ENCODE measurements at regions not wholly inside any gene's neighbourhood (a gene's known extent, or its start where the extent isn't known, plus 50 kb on each side); places are given as distances from the start of the nearest gene placed in this dataset.

GRCh38 chr11:10400856-10401255 lies 54.2 kb upstream of the AMPD3 start:
- H3K4me3 ChIP-seq (replicated peaks; ENCODE audit: low read depth, low read length) = no peak overlapping the region
- DNase-seq (ENCODE audit: low read depth) = no peak
- TF ChIP-seq, protein P1, sequence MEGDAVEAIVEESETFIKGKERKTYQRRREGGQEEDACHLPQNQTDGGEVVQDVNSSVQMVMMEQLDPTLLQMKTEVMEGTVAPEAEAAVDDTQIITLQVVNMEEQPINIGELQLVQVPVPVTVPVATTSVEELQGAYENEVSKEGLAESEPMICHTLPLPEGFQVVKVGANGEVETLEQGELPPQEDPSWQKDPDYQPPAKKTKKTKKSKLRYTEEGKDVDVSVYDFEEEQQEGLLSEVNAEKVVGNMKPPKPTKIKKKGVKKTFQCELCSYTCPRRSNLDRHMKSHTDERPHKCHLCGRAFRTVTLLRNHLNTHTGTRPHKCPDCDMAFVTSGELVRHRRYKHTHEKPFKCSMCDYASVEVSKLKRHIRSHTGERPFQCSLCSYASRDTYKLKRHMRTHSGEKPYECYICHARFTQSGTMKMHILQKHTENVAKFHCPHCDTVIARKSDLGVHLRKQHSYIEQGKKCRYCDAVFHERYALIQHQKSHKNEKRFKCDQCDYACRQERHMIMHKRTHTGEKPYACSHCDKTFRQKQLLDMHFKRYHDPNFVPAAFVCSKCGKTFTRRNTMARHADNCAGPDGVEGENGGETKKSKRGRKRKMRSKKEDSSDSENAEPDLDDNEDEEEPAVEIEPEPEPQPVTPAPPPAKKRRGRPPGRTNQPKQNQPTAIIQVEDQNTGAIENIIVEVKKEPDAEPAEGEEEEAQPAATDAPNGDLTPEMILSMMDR (IDR thresholded peaks at IDR 0.05; ENCODE audit: low read length, missing control alignments) = no peak

- no peak for DNase-seq (ENCODE audit: low read depth)
- TF ChIP-seq, protein P1 (IDR thresholded peaks at IDR 0.05; ENCODE audit: low read length, missing control alignments) = no peak
- no peak overlapping the region for H3K4me3 ChIP-seq (replicated peaks; ENCODE audit: low read depth, low read length)
Measured at GRCh38 chr11:10401256-10401655, 53.8 kb upstream of the AMPD3 start.

- no peak for DNase-seq (ENCODE audit: low read depth)
- TF ChIP-seq, protein P1 (IDR thresholded peaks at IDR 0.05; ENCODE audit: low read length, missing control alignments) = no peak
- H3K4me3 ChIP-seq (replicated peaks; ENCODE audit: low read depth, low read length) = no peak overlapping the region
Measured at GRCh38 chr11:10401696-10402392, 53.2 kb upstream of the AMPD3 start.

All from fibroblast of pulmonary artery (primary cell).